ENCODE measurements at regions not wholly inside any gene's neighbourhood (a gene's known extent, or its start where the extent isn't known, plus 50 kb on each side); places are given as distances from the start of the nearest gene placed in this dataset.

- ATAC-seq: no peak
- CTCF ChIA-PET: interaction anchor here (0.6 kb wide), 1 partner anchor 38 kb away, joined by 3 read pairs; no protein-coding TSS in a partner anchor
- no peak overlapping the region for H3K4me3 ChIP-seq (ENCODE audit: low read depth in 2 of 2, low read length in 2 of 2)
- in situ Hi-C loops (cut with HindIII; ENCODE audit: low pct_unique_long_range_greater_than_20kb, low sequenced_read_pairs) (no loop called here), intact Hi-C loops (cut with micrococcal nuclease; ENCODE audit: unreplicated experiment) (no loop called here)
- H3K9me3 ChIP-seq (ENCODE audit: control insufficient read depth, insufficient read depth, low read depth, low read length): no peaks in the 10 kb centered on the region
- no peak for DNase-seq (ENCODE audit: low read depth, low spot score)
- no peaks in the 10 kb centered on the region for H3K36me3 ChIP-seq (ENCODE audit: control insufficient read depth, insufficient read depth, low read length)
- H3K27me3 ChIP-seq (ENCODE audit: control insufficient read depth, insufficient read depth, low read length): no peaks in the 10 kb centered on the region
- BruUV-seq (replicated peaks): no TSS peak
- TF ChIP-seq, protein P1, sequence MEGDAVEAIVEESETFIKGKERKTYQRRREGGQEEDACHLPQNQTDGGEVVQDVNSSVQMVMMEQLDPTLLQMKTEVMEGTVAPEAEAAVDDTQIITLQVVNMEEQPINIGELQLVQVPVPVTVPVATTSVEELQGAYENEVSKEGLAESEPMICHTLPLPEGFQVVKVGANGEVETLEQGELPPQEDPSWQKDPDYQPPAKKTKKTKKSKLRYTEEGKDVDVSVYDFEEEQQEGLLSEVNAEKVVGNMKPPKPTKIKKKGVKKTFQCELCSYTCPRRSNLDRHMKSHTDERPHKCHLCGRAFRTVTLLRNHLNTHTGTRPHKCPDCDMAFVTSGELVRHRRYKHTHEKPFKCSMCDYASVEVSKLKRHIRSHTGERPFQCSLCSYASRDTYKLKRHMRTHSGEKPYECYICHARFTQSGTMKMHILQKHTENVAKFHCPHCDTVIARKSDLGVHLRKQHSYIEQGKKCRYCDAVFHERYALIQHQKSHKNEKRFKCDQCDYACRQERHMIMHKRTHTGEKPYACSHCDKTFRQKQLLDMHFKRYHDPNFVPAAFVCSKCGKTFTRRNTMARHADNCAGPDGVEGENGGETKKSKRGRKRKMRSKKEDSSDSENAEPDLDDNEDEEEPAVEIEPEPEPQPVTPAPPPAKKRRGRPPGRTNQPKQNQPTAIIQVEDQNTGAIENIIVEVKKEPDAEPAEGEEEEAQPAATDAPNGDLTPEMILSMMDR (IDR thresholded peaks at IDR 0.05): no peak
- TF ChIP-seq TCF7L2 (IDR thresholded peaks at IDR 0.05; ENCODE audit: low read depth, low read length) (no peak), SIN3A (IDR thresholded peaks at IDR 0.05; ENCODE audit: borderline replicate concordance, insufficient read depth, low read depth, low read length) (no peak), REST (IDR thresholded peaks at IDR 0.05; ENCODE audit: insufficient read depth in 1 of 2, low read depth in 2 of 2, low read length in 1 of 2) (no peak), POLR2AphosphoS5 (IDR thresholded peaks at IDR 0.05; ENCODE audit: low read depth, low read length) (no peak)
- H3K4me1 ChIP-seq (ENCODE audit: control insufficient read depth, insufficient read depth, low read length): no peaks in the 10 kb centered on the region
- no peak overlapping the region for H3K27ac ChIP-seq (ENCODE audit: low read length)
- POLR2A ChIA-PET: no interaction called here
Measured at GRCh38 chr1:87804128-87804527, 475.4 kb downstream of the LMO4 start.

- no peaks in the 10 kb centered on the region for H3K27me3 ChIP-seq (ENCODE audit: control insufficient read depth, insufficient read depth, low read length)
- H3K9me3 ChIP-seq (ENCODE audit: control insufficient read depth, insufficient read depth, low read depth, low read length): no peaks in the 10 kb centered on the region
- H3K4me1 ChIP-seq (ENCODE audit: control insufficient read depth, insufficient read depth, low read length): no peaks in the 10 kb centered on the region
- ATAC-seq: no peak
- in situ Hi-C loops (cut with HindIII; ENCODE audit: low pct_unique_long_range_greater_than_20kb, low sequenced_read_pairs) (no loop called here), intact Hi-C loops (cut with micrococcal nuclease; ENCODE audit: unreplicated experiment) (no loop called here)
- H3K36me3 ChIP-seq (ENCODE audit: control insufficient read depth, insufficient read depth, low read length): no peaks in the 10 kb centered on the region
- no peak for DNase-seq (ENCODE audit: low read depth, low spot score)
- no TSS peak for BruUV-seq (replicated peaks)
- H3K27ac ChIP-seq (ENCODE audit: low read length): no peak overlapping the region
- no peak overlapping the region for H3K4me3 ChIP-seq (ENCODE audit: low read depth in 2 of 2, low read length in 2 of 2)
- TF ChIP-seq, protein P1 (IDR thresholded peaks at IDR 0.05): no peak
- TF ChIP-seq POLR2AphosphoS5 (IDR thresholded peaks at IDR 0.05; ENCODE audit: low read depth, low read length) (no peak), SIN3A (IDR thresholded peaks at IDR 0.05; ENCODE audit: borderline replicate concordance, insufficient read depth, low read depth, low read length) (no peak), TCF7L2 (IDR thresholded peaks at IDR 0.05; ENCODE audit: low read depth, low read length) (no peak), REST (IDR thresholded peaks at IDR 0.05; ENCODE audit: insufficient read depth in 1 of 2, low read depth in 2 of 2, low read length in 1 of 2) (no peak)
- ChIA-PET POLR2A (no interaction called here), CTCF (no interaction called here)
Measured at GRCh38 chr1:87805666-87806378, 477.1 kb downstream of the LMO4 start.

All from Panc1 (cell line).